ENCODE measurements at regions not wholly inside any gene's neighbourhood (a gene's known extent, or its start where the extent isn't known, plus 50 kb on each side); places are given as distances from the start of the nearest gene placed in this dataset.

DNA sequence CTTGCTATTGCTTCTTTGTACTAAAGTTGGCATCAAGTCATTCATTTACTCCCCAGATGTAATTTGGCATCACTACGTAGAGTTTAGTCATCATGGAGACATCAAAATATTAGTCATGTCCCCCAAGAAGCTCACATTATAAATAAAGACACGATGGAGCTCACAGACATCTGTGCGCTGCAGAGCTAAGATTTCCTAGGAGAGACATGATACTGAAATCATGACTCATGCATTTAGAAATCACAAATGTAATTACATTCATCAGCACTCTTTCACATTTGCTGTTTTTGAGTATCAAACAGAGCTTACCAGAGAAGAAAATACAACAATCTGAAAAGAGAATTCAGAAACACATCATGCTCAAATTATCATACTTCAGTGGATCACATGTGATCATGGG, 169.8 kb downstream of the LRIG3 start:
- TF ChIP-seq, protein P1, sequence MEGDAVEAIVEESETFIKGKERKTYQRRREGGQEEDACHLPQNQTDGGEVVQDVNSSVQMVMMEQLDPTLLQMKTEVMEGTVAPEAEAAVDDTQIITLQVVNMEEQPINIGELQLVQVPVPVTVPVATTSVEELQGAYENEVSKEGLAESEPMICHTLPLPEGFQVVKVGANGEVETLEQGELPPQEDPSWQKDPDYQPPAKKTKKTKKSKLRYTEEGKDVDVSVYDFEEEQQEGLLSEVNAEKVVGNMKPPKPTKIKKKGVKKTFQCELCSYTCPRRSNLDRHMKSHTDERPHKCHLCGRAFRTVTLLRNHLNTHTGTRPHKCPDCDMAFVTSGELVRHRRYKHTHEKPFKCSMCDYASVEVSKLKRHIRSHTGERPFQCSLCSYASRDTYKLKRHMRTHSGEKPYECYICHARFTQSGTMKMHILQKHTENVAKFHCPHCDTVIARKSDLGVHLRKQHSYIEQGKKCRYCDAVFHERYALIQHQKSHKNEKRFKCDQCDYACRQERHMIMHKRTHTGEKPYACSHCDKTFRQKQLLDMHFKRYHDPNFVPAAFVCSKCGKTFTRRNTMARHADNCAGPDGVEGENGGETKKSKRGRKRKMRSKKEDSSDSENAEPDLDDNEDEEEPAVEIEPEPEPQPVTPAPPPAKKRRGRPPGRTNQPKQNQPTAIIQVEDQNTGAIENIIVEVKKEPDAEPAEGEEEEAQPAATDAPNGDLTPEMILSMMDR (IDR thresholded peaks at IDR 0.05; ENCODE audit: borderline replicate concordance, extremely low read depth, low read length, poor library complexity, severe bottlenecking): no peak
- no peak for TF ChIP-seq EZH2 (IDR thresholded peaks at IDR 0.05; ENCODE audit: borderline replicate concordance, low read depth, low read length, severe bottlenecking)
